NCI-H526 (cell line): ENCODE measurements at regions not wholly inside any gene's neighbourhood (a gene's known extent, or its start where the extent isn't known, plus 50 kb on each side); places are given as distances from the start of the nearest gene placed in this dataset.

ENCODE experiments used
- DNase-seq, 2 experiments: peaks; one replicate each; lab custom pipeline; 2025; lab: John Stamatoyannopoulos, UW

- no peak for DNase-seq
Measured at GRCh38 chr7:371119-371778, 81.3 kb downstream of the FOXL3 start.

GRCh38 chr7:371779-372545 lies 82.0 kb downstream of the FOXL3 start:
- no peak for DNase-seq

- no peak for DNase-seq
Measured at GRCh38 chr7:372546-372931, 82.6 kb downstream of the FOXL3 start.

GRCh38 chr7:372932-373791 lies 83.2 kb downstream of the FOXL3 start:
- DNase-seq = no peak

- no peak for DNase-seq
Measured at GRCh38 chr7:373818-374705, 84.1 kb downstream of the FOXL3 start.

GRCh38 chr7:374706-375311 lies 84.8 kb downstream of the FOXL3 start:
- DNase-seq = no peak

GRCh38 chr7:375321-375831 lies 85.4 kb downstream of the FOXL3 start:
- no peak for DNase-seq

- no peak for DNase-seq
Measured at GRCh38 chr7:375901-376305, 85.9 kb downstream of the FOXL3 start.

- DNase-seq = no peak
Measured at GRCh38 chr7:376306-377079, 86.5 kb downstream of the FOXL3 start.

- no peak for DNase-seq
Measured at GRCh38 chr7:377080-378040, 87.4 kb downstream of the FOXL3 start.

GRCh38 chr7:378041-378420 lies 88.1 kb downstream of the FOXL3 start:
- DNase-seq = no peak

GRCh38 chr7:378551-379455 lies 88.8 kb downstream of the FOXL3 start:
- DNase-seq = no peak

GRCh38 chr7:379456-380138 lies 89.6 kb downstream of the FOXL3 start:
- DNase-seq = peak in 1 of 2 experiments; percentile 40

- no peak for DNase-seq
Measured at GRCh38 chr7:380139-380485, 90.1 kb downstream of the FOXL3 start.

GRCh38 chr7:380711-381210 lies 90.8 kb downstream of the FOXL3 start:
- no peak for DNase-seq

- DNase-seq = no peak
Measured at GRCh38 chr7:381211-382042, 91.5 kb downstream of the FOXL3 start.

GRCh38 chr7:382043-382400 lies 92.1 kb downstream of the FOXL3 start:
- DNase-seq = no peak
